OCI-LY7 (cell line): ENCODE measurements at regions not wholly inside any gene's neighbourhood (a gene's known extent, or its start where the extent isn't known, plus 50 kb on each side); places are given as distances from the start of the nearest gene placed in this dataset.

ENCODE experiments used
- BruUV-seq: library from RNA; stranded (reverse); fragments of 400-500 nt; replicated peaks from 2 replicates; lab custom pipeline; 2021; lab: Mats Ljungman, UMichigan
- CTCF ChIA-PET: fragments of 300-600 bp; sonication (Branson Sonifier 250); formaldehyde crosslinking; loops from one replicate; lab custom pipeline; 2022; ENCODE audit warnings: antibody characterized with exemption; ENCODE audit not compliant: unreplicated experiment; lab: Charles Lee
- POLR2A ChIA-PET: fragments of 300-600 bp; sonication (Branson Sonifier 250); formaldehyde crosslinking; loops from one replicate; lab custom pipeline; 2022; ENCODE audit warnings: antibody characterized with exemption; lab: Charles Lee
- DNase-seq: peaks from one replicate; pipeline ENCODE4 v3.0.0-alpha.2; 2015; ENCODE audit warnings: low spot score
- H2AFZ ChIP-seq: fragments of 200-600 bp; sonication (generic), shearing (Covaris generic); 2 replicates; pipeline ENCODE4 v1.6.1; 2014; ENCODE audit warnings: mild to moderate bottlenecking, antibody characterized with exemption, low read length, moderate library complexity
- H3K27ac ChIP-seq: fragments of 200-600 bp; sonication (generic); 2 replicates; pipeline ENCODE4 v1.5.1; 2014; ENCODE audit warnings: mixed run types, low read depth, mild to moderate bottlenecking, moderate library complexity, low read length, inconsistent platforms; ENCODE audit not compliant: poor library complexity, severe bottlenecking
- H3K36me3 ChIP-seq: fragments of 200-600 bp; sonication (generic); 2 replicates; pipeline ENCODE4 v1.6.1; 2014; ENCODE audit warnings: mild to moderate bottlenecking, antibody characterized with exemption, low read length, moderate library complexity, mixed read lengths; ENCODE audit not compliant: insufficient read depth
- H3K4me1 ChIP-seq: fragments of 200-600 bp; sonication (generic); 2 replicates; pipeline ENCODE4 v1.5.1; 2014; ENCODE audit warnings: mild to moderate bottlenecking, low read length; ENCODE audit not compliant: insufficient read depth, poor library complexity, severe bottlenecking
- H3K4me2 ChIP-seq: fragments of 200-600 bp; sonication (generic); 2 replicates; pipeline ENCODE4 v1.6.1; 2014; ENCODE audit warnings: mild to moderate bottlenecking, low read length
- H3K4me3 ChIP-seq: fragments of 200-600 bp; sonication (generic); 2 replicates; pipeline ENCODE4 v1.5.1; 2014; ENCODE audit warnings: mild to moderate bottlenecking, low read depth, low read length; ENCODE audit not compliant: poor library complexity, severe bottlenecking
- H3K79me2 ChIP-seq: fragments of 200-600 bp; sonication (generic); 2 replicates; pipeline ENCODE4 v1.6.1; 2016; ENCODE audit warnings: low read depth, mild to moderate bottlenecking, low read length, moderate library complexity, mixed read lengths; ENCODE audit not compliant: insufficient read depth
- H3K9me2 ChIP-seq: fragments of 200-600 bp; sonication (generic); 2 replicates; pipeline ENCODE4 v1.6.1; 2016; ENCODE audit warnings: mild to moderate bottlenecking, low read length, mixed read lengths; ENCODE audit not compliant: insufficient read depth
- H3K9me3 ChIP-seq: fragments of 200-600 bp; sonication (generic); 2 replicates; pipeline ENCODE4 v1.6.1; 2014; ENCODE audit warnings: mild to moderate bottlenecking, mixed run types, low read length, mixed read lengths
- H4K20me1 ChIP-seq: fragments of 200-600 bp; sonication (generic); 2 replicates; pipeline ENCODE4 v1.6.1; 2014; ENCODE audit warnings: mild to moderate bottlenecking, antibody characterized with exemption, low read length, moderate library complexity, mixed read lengths; ENCODE audit not compliant: insufficient read depth
- CTCF ChIP-seq: fragments of 200-600 bp; sonication (generic); conservative IDR thresholded peaks from 2 replicates; pipeline ENCODE4 v1.5.1; 2014; ENCODE audit warnings: mild to moderate bottlenecking, antibody characterized with exemption, low read length, moderate library complexity, mixed read lengths
- EZH2phosphoT487 ChIP-seq: fragments of 200-600 bp; sonication (generic); IDR thresholded peaks from 2 replicates; pipeline ENCODE4 v1.6.1; 2018; ENCODE audit warnings: low read depth, borderline replicate concordance, mild to moderate bottlenecking, mixed run types, antibody characterized with exemption, low read length, moderate library complexity, mixed read lengths
- intact Hi-C: fragments of 100-400 bp; cut with micrococcal nuclease; formaldehyde crosslinking; loops from one replicate; pipeline ENCODE4 v1.10.0; 2022; ENCODE audit not compliant: unreplicated experiment

- Histone ChIP-seq H3K4me2 (no peak overlapping the region), H2AFZ (no peak overlapping the region), H3K9me3 (no peaks in the 10 kb centered on the region), H3K27ac (no peak overlapping the region), H3K36me3 (no peaks in the 10 kb centered on the region), H4K20me1 (no peaks in the 10 kb centered on the region), H3K4me3 (no peak overlapping the region), H3K79me2 (no peaks in the 10 kb centered on the region), H3K9me2 (no peaks in the 10 kb centered on the region), H3K4me1 (no peaks in the 10 kb centered on the region)
- CTCF ChIA-PET: no interaction called here
- POLR2A ChIA-PET: no interaction called here
- intact Hi-C loops: no loop called here
- BruUV-seq: no TSS peak
- TF ChIP-seq CTCF: no peak
- no peak for DNase-seq
Observed at GRCh38 chr1:115545096-115545720, 96.6 kb upstream of the VANGL1 start.

DNA sequence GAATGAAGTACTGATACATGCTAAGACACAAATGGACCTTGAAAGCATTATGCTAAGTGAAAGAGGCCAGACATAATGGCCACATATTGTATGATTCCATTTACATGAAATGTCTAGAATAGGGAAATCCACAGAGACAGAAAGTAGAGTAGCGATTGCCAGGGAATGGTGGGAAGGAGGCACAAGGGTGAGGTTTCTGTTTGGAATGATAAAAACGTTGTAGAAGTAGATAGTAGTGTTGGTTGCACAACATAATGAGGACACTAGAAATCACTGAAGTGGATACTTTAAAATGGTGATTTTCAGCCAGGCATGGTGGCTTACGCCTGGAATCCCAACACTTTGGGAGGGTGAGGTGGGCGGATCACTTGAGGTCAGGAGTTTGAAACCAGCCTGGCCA is 97.6 kb upstream of the VANGL1 start:
- BruUV-seq: no TSS peak
- POLR2A ChIA-PET: no interaction called here

GRCh38 chr1:115543247-115543646 is 98.5 kb upstream of the VANGL1 start:
- ChIA-PET POLR2A (no interaction called here), CTCF (no interaction called here)
- no peak for DNase-seq
- no peak overlapping the region for H3K4me3 ChIP-seq
- H3K9me3 ChIP-seq: no peaks in the 10 kb centered on the region
- no peaks in the 10 kb centered on the region for H3K9me2 ChIP-seq
- TF ChIP-seq EZH2phosphoT487 (no peak), CTCF (no peak)
- no peak overlapping the region for H2AFZ ChIP-seq
- intact Hi-C loops: no loop called here
- no peaks in the 10 kb centered on the region for H3K79me2 ChIP-seq
- no peaks in the 10 kb centered on the region for H3K36me3 ChIP-seq
- BruUV-seq: no TSS peak
- H3K4me1 ChIP-seq: no peaks in the 10 kb centered on the region
- H3K4me2 ChIP-seq: no peak overlapping the region
- no peak overlapping the region for H3K27ac ChIP-seq
- H4K20me1 ChIP-seq: no peaks in the 10 kb centered on the region

More for the DNA sequence above, 97.6 kb upstream of the VANGL1 start:
- no peaks in the 10 kb centered on the region for H3K4me1 ChIP-seq
- H3K36me3 ChIP-seq: no peaks in the 10 kb centered on the region
- no peaks in the 10 kb centered on the region for H4K20me1 ChIP-seq
- no peaks in the 10 kb centered on the region for H3K9me3 ChIP-seq
- no peak overlapping the region for H3K4me2 ChIP-seq
- no peak overlapping the region for H2AFZ ChIP-seq
- H3K4me3 ChIP-seq: no peak overlapping the region
- no peak for DNase-seq
- intact Hi-C loops: no loop called here
- H3K9me2 ChIP-seq: no peaks in the 10 kb centered on the region
- H3K79me2 ChIP-seq: no peaks in the 10 kb centered on the region
- H3K27ac ChIP-seq: no peak overlapping the region
- CTCF ChIA-PET: interaction anchor here (0.6 kb wide), 1 partner anchor 333 kb away, joined by 4 read pairs; no protein-coding TSS in a partner anchor
- TF ChIP-seq CTCF (no peak), EZH2phosphoT487 (no peak)
